Thyroid gland (tissue), 4 donors: ENCODE measurements at regions not wholly inside any gene's neighbourhood (a gene's known extent, or its start where the extent isn't known, plus 50 kb on each side); places are given as distances from the start of the nearest gene placed in this dataset.

ENCODE experiments used
- CTCF ChIP-seq, 6 experiments: fragments of 200-600 bp in 3 of 6; fragments of 450-650 bp in 3 of 6; sonication (generic) in 3 of 6; IDR thresholded peaks; one replicate each; pipeline ENCODE4 v1.5.1; 2016 to 2019; ENCODE audit warnings: antibody characterized with exemption in 6 of 6, mild to moderate bottlenecking in 2 of 6, inconsistent platforms in 1 of 6, moderate library complexity in 1 of 6
- POLR2A ChIP-seq, 2 donors: fragments of 450-650 bp; IDR thresholded peaks; one replicate each; pipeline ENCODE4 v1.6.1; 2017; ENCODE audit warnings: antibody characterized with exemption in 2 of 2, mild to moderate bottlenecking in 2 of 2, moderate library complexity in 1 of 2

- TF ChIP-seq POLR2A (IDR thresholded peaks at IDR 0.05) (no peak), CTCF (IDR thresholded peaks at IDR 0.05) (no peak)
Measured at GRCh38 chr1:177783051-177783450, 186.8 kb downstream of the SEC16B start.
